H9 (cell line): ENCODE measurements at regions not wholly inside any gene's neighbourhood (a gene's known extent, or its start where the extent isn't known, plus 50 kb on each side); places are given as distances from the start of the nearest gene placed in this dataset.

ENCODE experiments used
- DNase-seq: peaks from one replicate; pipeline ENCODE4 v3.0.0-alpha.2; 2017
- H2AFZ ChIP-seq: one replicate; pipeline ENCODE4 v1.6.1; 2013; ENCODE audit warnings: mild to moderate bottlenecking, low read length, control low read depth, moderate library complexity
- H2AK5ac ChIP-seq: 2 replicates; pipeline ENCODE4 v1.6.1; 2013; ENCODE audit warnings: low read length, control low read depth, mixed read lengths; ENCODE audit not compliant: insufficient read length
- H2BK120ac ChIP-seq: one replicate; pipeline ENCODE4 v1.6.1; 2013; ENCODE audit warnings: low read depth, mild to moderate bottlenecking, low read length, control low read depth, inconsistent platforms; ENCODE audit not compliant: poor library complexity, severe bottlenecking
- H2BK12ac ChIP-seq: 2 replicates; pipeline ENCODE4 v1.6.1; 2013; ENCODE audit warnings: low read length, control low read depth, mixed read lengths, low read depth; ENCODE audit not compliant: insufficient read length
- H2BK15ac ChIP-seq: 2 replicates; pipeline ENCODE4 v1.6.1; 2013; ENCODE audit warnings: low read depth, low read length, control low read depth
- H2BK20ac ChIP-seq: one replicate; pipeline ENCODE4 v1.6.1; 2013; ENCODE audit warnings: low read depth, mild to moderate bottlenecking, low read length, control low read depth, inconsistent platforms; ENCODE audit not compliant: poor library complexity, severe bottlenecking
- H2BK5ac ChIP-seq: 2 replicates; pipeline ENCODE4 v1.6.1; 2013; ENCODE audit warnings: low read length, control low read depth, mixed read lengths; ENCODE audit not compliant: insufficient read length
- H3K14ac ChIP-seq: 2 replicates; pipeline ENCODE4 v1.6.1; 2013; ENCODE audit warnings: low read length, control low read depth; ENCODE audit not compliant: insufficient read depth
- H3K18ac ChIP-seq: 2 replicates; pipeline ENCODE4 v1.6.1; 2013; ENCODE audit warnings: low read depth, mild to moderate bottlenecking, mixed read lengths, low read length, control low read depth; ENCODE audit not compliant: insufficient read length
- H3K23ac ChIP-seq: 2 replicates; pipeline ENCODE4 v1.6.1; 2013; ENCODE audit warnings: low read length, control low read depth, mixed read lengths, low read depth; ENCODE audit not compliant: insufficient read length
- H3K23me2 ChIP-seq: 2 replicates; pipeline ENCODE4 v1.6.1; 2013; ENCODE audit warnings: low read depth, mild to moderate bottlenecking, mixed read lengths, low read length, control low read depth; ENCODE audit not compliant: insufficient read length, poor library complexity, severe bottlenecking
- H3K27ac ChIP-seq: 2 replicates; pipeline ENCODE4 v1.5.1; 2013; ENCODE audit warnings: low read length, control low read depth, mixed read lengths, low read depth; ENCODE audit not compliant: insufficient read length
- H3K27me3 ChIP-seq: 2 replicates; pipeline ENCODE4 v1.6.1; 2013; ENCODE audit warnings: low read length, control low read depth, inconsistent platforms; ENCODE audit not compliant: insufficient read depth
- H3K4ac ChIP-seq: 2 replicates; pipeline ENCODE4 v1.6.1; 2013; ENCODE audit warnings: low read depth, mild to moderate bottlenecking, control low read depth, inconsistent platforms, low read length, moderate library complexity
- H3K4me1 ChIP-seq: 2 replicates; pipeline ENCODE4 v1.6.1; 2013; ENCODE audit warnings: low read length, control low read depth, inconsistent platforms; ENCODE audit not compliant: insufficient read depth
- H3K4me2 ChIP-seq: 2 replicates; pipeline ENCODE4 v1.6.1; 2013; ENCODE audit warnings: low read length, control low read depth, mixed read lengths; ENCODE audit not compliant: insufficient read length, insufficient read depth
- H3K56ac ChIP-seq: 2 replicates; pipeline ENCODE4 v1.6.1; 2013; ENCODE audit warnings: low read depth, mild to moderate bottlenecking, mixed read lengths, low read length, control low read depth; ENCODE audit not compliant: insufficient read length
- H3K79me1 ChIP-seq: 2 replicates; pipeline ENCODE4 v1.6.1; 2013; ENCODE audit warnings: low read depth, mild to moderate bottlenecking, moderate library complexity, low read length, control low read depth, inconsistent platforms; ENCODE audit not compliant: insufficient read depth, poor library complexity, severe bottlenecking
- H3K79me2 ChIP-seq: 2 replicates; pipeline ENCODE4 v1.6.1; 2013; ENCODE audit warnings: low read length, control low read depth, inconsistent platforms; ENCODE audit not compliant: insufficient read depth
- H3K9ac ChIP-seq: 2 replicates; pipeline ENCODE4 v1.6.1; 2013; ENCODE audit warnings: low read length, control low read depth, mixed read lengths; ENCODE audit not compliant: insufficient read length; ENCODE audit errors: extremely low read depth
- H3K9me3 ChIP-seq: one replicate; pipeline ENCODE4 v1.6.1; 2013; ENCODE audit warnings: low read depth, low read length, inconsistent platforms; ENCODE audit not compliant: control insufficient read depth
- H3T11ph ChIP-seq: one replicate; pipeline ENCODE4 v1.6.1; 2013; ENCODE audit warnings: mild to moderate bottlenecking, low read length, control low read depth, inconsistent platforms
- H4K20me1 ChIP-seq: one replicate; pipeline ENCODE4 v1.6.1; 2013; ENCODE audit not compliant: control insufficient read depth, insufficient read length, insufficient read depth
- H4K5ac ChIP-seq: 2 replicates; pipeline ENCODE4 v1.6.1; 2013; ENCODE audit warnings: low read depth, mild to moderate bottlenecking, mixed read lengths, low read length, control low read depth; ENCODE audit not compliant: insufficient read length
- H4K8ac ChIP-seq: replicated peaks from 2 replicates; pipeline ENCODE4 v1.6.1; 2013; ENCODE audit warnings: low read length, control low read depth, mixed read lengths, low read depth; ENCODE audit not compliant: insufficient read length
- H4K91ac ChIP-seq: 2 replicates; pipeline ENCODE4 v1.6.1; 2013; ENCODE audit warnings: low read depth, mild to moderate bottlenecking, moderate library complexity, mixed read lengths, low read length, control low read depth; ENCODE audit not compliant: insufficient read length
- H3K27ac Mint-ChIP-seq, 3 experiments: 2 replicates in 2 of 3; 3 replicates in 1 of 3; pipeline ENCODE4 v1.8.0; 2020 to 2021; ENCODE audit warnings: mixed read lengths in 3 of 3, mild to moderate bottlenecking in 1 of 3, moderate library complexity in 1 of 3
- H3K27me3 Mint-ChIP-seq: 2 replicates; pipeline ENCODE4 v1.8.0; 2021; ENCODE audit warnings: low read depth, mild to moderate bottlenecking, moderate library complexity, mixed read lengths
- H3K36me3 Mint-ChIP-seq, 3 experiments: 2 replicates in 2 of 3; 3 replicates in 1 of 3; pipeline ENCODE4 v1.8.0; 2020 to 2021; ENCODE audit warnings: low read depth in 3 of 3, mixed read lengths in 3 of 3; ENCODE audit not compliant: insufficient read depth in 1 of 3
- H3K4me1 Mint-ChIP-seq, 2 experiments: 2 replicates each; pipeline ENCODE4 v1.8.0; 2020; ENCODE audit warnings: mixed read lengths in 2 of 2
- H3K4me3 Mint-ChIP-seq, 2 experiments: 2 replicates in 1 of 2; 3 replicates in 1 of 2; pipeline ENCODE4 v1.8.0; 2020 to 2021; ENCODE audit warnings: mild to moderate bottlenecking in 2 of 2, mixed read lengths in 2 of 2, moderate library complexity in 1 of 2
- H3K9me3 Mint-ChIP-seq, 2 experiments: 2 replicates in 1 of 2; 3 replicates in 1 of 2; pipeline ENCODE4 v1.8.0; 2020; ENCODE audit warnings: mild to moderate bottlenecking in 2 of 2, mixed read lengths in 2 of 2, moderate library complexity in 1 of 2
- CTCF ChIP-seq: fragments of 200-600 bp; sonication (generic); conservative IDR thresholded peaks from 3 replicates; pipeline ENCODE4 v1.8.0; 2021; ENCODE audit warnings: antibody characterized with exemption, mild to moderate bottlenecking
- WGBS: extraction: QIAGEN DNeasy Blood & Tissue Kit; methylation state at CpG from one replicate; pipeline ENCODE4 v1.1.7; 2013; ENCODE audit warnings: missing lambda C conversion rate, low lambda C conversion rate, mixed read lengths; ENCODE audit not compliant: insufficient read length; ENCODE audit errors: extremely low coverage; 5-methylcytosine and 5-hydroxymethylcytosine counted together

DNA sequence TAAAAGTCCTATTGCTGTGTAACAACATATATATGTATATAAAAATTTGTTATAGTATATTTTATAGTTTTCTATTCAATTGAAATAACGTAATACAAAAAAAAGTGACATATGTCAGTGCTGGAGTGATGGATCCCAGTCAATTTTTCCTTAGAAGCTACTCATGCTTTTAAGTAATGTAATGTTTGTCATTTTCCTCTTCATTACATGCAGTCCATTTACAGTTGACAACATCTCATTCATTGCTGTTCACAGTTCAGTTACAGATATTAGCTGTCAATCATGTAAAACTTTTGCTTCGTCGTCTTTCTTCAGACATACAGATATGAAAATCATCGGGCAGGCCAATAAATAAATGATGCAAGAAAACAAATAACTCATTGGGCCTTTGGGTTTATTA is 525.1 kb upstream of the PRR20A start:
- Histone ChIP-seq H3K9me3 (no peaks in the 10 kb centered on the region), H4K8ac (no peak overlapping the region), H4K91ac (no peak overlapping the region), H2BK15ac (no peak overlapping the region), H3K79me2 (no peaks in the 10 kb centered on the region), H2AFZ (no peak overlapping the region), H4K20me1 (no peaks in the 10 kb centered on the region), H3K27ac (no peak overlapping the region), H3K9ac (no peak overlapping the region), H3K4ac (no peak overlapping the region), H3K4me2 (no peak overlapping the region), H3K27me3 (no peaks in the 10 kb centered on the region), H2BK20ac (no peak overlapping the region), H2BK12ac (no peak overlapping the region), H3T11ph (no peak overlapping the region), H2AK5ac (no peak overlapping the region), H3K4me1 (no peaks in the 10 kb centered on the region), H2BK5ac (no peak overlapping the region), H3K23me2 (no peaks in the 10 kb centered on the region), H3K18ac (no peak overlapping the region), H3K56ac (no peak overlapping the region), H2BK120ac (no peak overlapping the region), H3K23ac (no peak overlapping the region), H3K14ac (no peak overlapping the region), H3K79me1 (no peaks in the 10 kb centered on the region), H4K5ac (no peak overlapping the region)
- H3K9me3 Mint-ChIP-seq = peaks cover 0 to 3% of the 10 kb centered on the region in 2 experiments; a peak in 1 of 5 replicates
- no peaks in the 10 kb centered on the region for H3K27me3 Mint-ChIP-seq
- H3K4me3 Mint-ChIP-seq = no peak overlapping the region
- no peak overlapping the region for H3K27ac Mint-ChIP-seq
- no CpG with 5 or more reads among the region's 4 CpGs for WGBS
- DNase-seq = no peak
- no peaks in the 10 kb centered on the region for H3K4me1 Mint-ChIP-seq
- TF ChIP-seq CTCF = no peak
- H3K36me3 Mint-ChIP-seq = no peaks in the 10 kb centered on the region
